Heart right ventricle (tissue), 16 donors: ENCODE measurements at regions not wholly inside any gene's neighbourhood (a gene's known extent, or its start where the extent isn't known, plus 50 kb on each side); places are given as distances from the start of the nearest gene placed in this dataset.

Experiments used
- ATAC-seq, 8 donors: fragments of 200-7000 bp; cut with Tn5 transposase; one replicate each; pipeline ENCODE4 v1.9.1; 2020; ENCODE audit warnings: mild to moderate bottlenecking in 8 of 8, moderate library complexity in 8 of 8, moderate number of reproducible peaks in 1 of 8
- DNase-seq, 2 donors: peaks; one replicate each; pipeline ENCODE4 v3.0.0-alpha.2; 2020
- H3K27ac ChIP-seq, 10 donors: fragments of 200-600 bp; sonication (generic) in 2 of 10; one replicate each; pipeline versions ENCODE4 v1.5.0 to v1.8.0; 2020 to 2022; ENCODE audit warnings: mild to moderate bottlenecking in 3 of 10
- H3K27me3 ChIP-seq, 7 donors: fragments of 200-600 bp; one replicate each; pipeline ENCODE4 v1.8.0; 2021 to 2022; ENCODE audit warnings: mild to moderate bottlenecking in 2 of 7
- H3K36me3 ChIP-seq, 9 donors: fragments of 200-600 bp; sonication (generic) in 1 of 9; one replicate each; pipeline versions ENCODE4 v1.5.0 to v1.8.0; 2020 to 2022; ENCODE audit warnings: mild to moderate bottlenecking in 2 of 9
- H3K4me1 ChIP-seq, 9 donors: fragments of 200-600 bp; sonication (generic) in 1 of 9; one replicate each; pipeline versions ENCODE4 v1.5.0 to v1.8.0; 2020 to 2022; ENCODE audit warnings: mild to moderate bottlenecking in 4 of 9
- H3K4me3 ChIP-seq, 10 donors: fragments of 200-600 bp; sonication (generic) in 2 of 10; one replicate each; pipeline versions ENCODE4 v1.5.0 to v1.8.0; 2020 to 2022; ENCODE audit warnings: mild to moderate bottlenecking in 7 of 10, moderate library complexity in 2 of 10
- H3K9me3 ChIP-seq, 11 donors: fragments of 200-600 bp in 10 of 11; sonication (generic) in 2 of 11; one replicate each; pipeline versions ENCODE4 v1.5.0 to v1.8.0; 2013 to 2022; ENCODE audit warnings: mild to moderate bottlenecking in 2 of 11, control low read depth in 1 of 11, moderate library complexity in 1 of 11
- CTCF ChIP-seq, 9 donors: fragments of 200-600 bp; sonication (generic) in 2 of 9; IDR thresholded peaks; one replicate each; pipeline versions ENCODE4 v1.5.0 to v1.8.0; 2021 to 2022; ENCODE audit warnings: antibody characterized with exemption in 9 of 9, mild to moderate bottlenecking in 5 of 9, moderate library complexity in 1 of 9
- WGBS, 2 donors: extraction: QIAGEN DNeasy Blood & Tissue Kit; methylation state at CpG; one replicate each; pipeline ENCODE4 v1.1.7; 2013; ENCODE audit warnings: inconsistent platforms in 1 of 2; 5-methylcytosine and 5-hydroxymethylcytosine counted together
- intact Hi-C, 10 donors: fragments of 100-400 bp; cut with DNase I; formaldehyde crosslinking; loops; one replicate each; pipeline versions ENCODE4 v1.11.1 to v1.14.2; 2022
- donor health status: Arrhythmogenic right ventricular cardiomyopathy.
- donor health status: ischemic (EF 13 %, LVEDD 7.1; RV severe dilation, severe dysfunction).
- donor health status: healthy with polysubstance abuse.
- donor health status: DM: no; HTN: yes; CAD: no.
- donor health status: DM: no; HTN: no; CAD: no.
- donor health status: ischemic (EF 25% LVEDD 6.9; RV normal size, moderate dysfunction).
- donor health status: ischemic (EF 25% LVEDD 5.7; RV mildly dilated, moderate dysfunction).
- donor health status: healthy.
- donor health status: DM: yes; HTN: yes; CAD: no.
- donor health status: Ischemic cardiomyopathy.
- donor health status: ischemic (EF 35%, LVEDD 5.7; RV mildly dilated, moderate dysfunction).
- donor health status: nonischemic (EF 11% LVEDD 7.7; RV severe dilation, severe dysfunction).
- donor health status: DM: yes; HTN: yes; CAD: no.
- donor health status: PGD.
- donor health status: ischemic (EF 29% LVEDD 5.4; RV normal size, mild dysfunction).
- donor health status: nonischemic (EF 23%, LVEDD 6.1; RV moderate dilation, normal function).

GRCh38 chr13:57825066-57825465 lies 193.5 kb downstream of the PCDH17 start:
- no peaks in the 10 kb centered on the region for H3K36me3 ChIP-seq
- TF ChIP-seq CTCF (IDR thresholded peaks at IDR 0.05) = no peak
- H3K4me1 ChIP-seq = no peaks in the 10 kb centered on the region
- peaks cover 0 to 6% (median 0%) of the 10 kb centered on the region in 11 donors for H3K9me3 ChIP-seq
- H3K27ac ChIP-seq = no peak overlapping the region
- ATAC-seq = no peak
- no peak overlapping the region for H3K4me3 ChIP-seq
- no peak for DNase-seq
- intact Hi-C loops = no loop called here
- no peaks in the 10 kb centered on the region for H3K27me3 ChIP-seq
- 73 to 98% methylated on average over 2 of the region's 2 CpGs for WGBS, 2 donors

- no peak overlapping the region for H3K4me3 ChIP-seq
- no peak overlapping the region for H3K27ac ChIP-seq
- TF ChIP-seq CTCF (IDR thresholded peaks at IDR 0.05) = no peak
- no peaks in the 10 kb centered on the region for H3K27me3 ChIP-seq
- no peak for ATAC-seq
- DNase-seq = no peak
- H3K4me1 ChIP-seq = no peaks in the 10 kb centered on the region
- H3K9me3 ChIP-seq = no peaks in the 10 kb centered on the region
- 76 to 80% methylated on average over 3 of the region's 3 CpGs for WGBS, 2 donors
- intact Hi-C loops = no loop called here
- H3K36me3 ChIP-seq = no peaks in the 10 kb centered on the region
These were observed 198.0 kb downstream of the PCDH17 start for GRCh38 chr13:57829496-57829895.

- Histone ChIP-seq H3K9me3 (no peaks in the 10 kb centered on the region), H3K4me3 (no peak overlapping the region), H3K4me1 (no peaks in the 10 kb centered on the region), H3K27me3 (no peaks in the 10 kb centered on the region), H3K36me3 (no peaks in the 10 kb centered on the region), H3K27ac (no peak overlapping the region)
- intact Hi-C loops = no loop called here
- no peak for ATAC-seq
- no peak for DNase-seq
- WGBS, 2 donors = 91 to 95% methylated on average over 8 of the region's 8 CpGs
- TF ChIP-seq CTCF (IDR thresholded peaks at IDR 0.05) = no peak
These were observed 200.6 kb downstream of the PCDH17 start for GRCh38 chr13:57832187-57832586.

GRCh38 chr13:57837801-57838200 lies 206.3 kb downstream of the PCDH17 start:
- ATAC-seq (no peak), DNase-seq (no peak)
- H3K27ac ChIP-seq = no peak overlapping the region
- TF ChIP-seq CTCF (IDR thresholded peaks at IDR 0.05) = no peak
- H3K36me3 ChIP-seq = no peaks in the 10 kb centered on the region
- H3K4me1 ChIP-seq = no peaks in the 10 kb centered on the region
- H3K27me3 ChIP-seq = no peaks in the 10 kb centered on the region
- H3K4me3 ChIP-seq = no peak overlapping the region
- H3K9me3 ChIP-seq = no peaks in the 10 kb centered on the region
- intact Hi-C loops = no loop called here

GRCh38 chr13:57843521-57843920 lies 212.0 kb downstream of the PCDH17 start:
- H3K9me3 ChIP-seq = peaks cover 0 to 28% (median 9%) of the 10 kb centered on the region in 11 donors
- 69 to 74% methylated on average over 1 of the region's 1 CpG for WGBS, 2 donors
- TF ChIP-seq CTCF (IDR thresholded peaks at IDR 0.05) = no peak
- ATAC-seq (no peak), DNase-seq (no peak)
- intact Hi-C loops = no loop called here
- H3K27me3 ChIP-seq = no peaks in the 10 kb centered on the region
- H3K4me1 ChIP-seq = no peaks in the 10 kb centered on the region
- no peak overlapping the region for H3K27ac ChIP-seq
- H3K36me3 ChIP-seq = no peaks in the 10 kb centered on the region
- no peak overlapping the region for H3K4me3 ChIP-seq
